B cell (primary cell): ENCODE measurements at regions not wholly inside any gene's neighbourhood (a gene's known extent, or its start where the extent isn't known, plus 50 kb on each side); places are given as distances from the start of the nearest gene placed in this dataset.

Experiments used
- CTCF ChIP-seq: fragments of 200-600 bp; IDR thresholded peaks from one replicate; pipeline ENCODE4 v1.8.0; 2022; ENCODE audit warnings: antibody characterized with exemption, mild to moderate bottlenecking
- EZH2 ChIP-seq: IDR thresholded peaks from 2 replicates; pipeline ENCODE4 v1.6.1; 2012; ENCODE audit warnings: borderline replicate concordance, low read depth, mild to moderate bottlenecking, moderate library complexity, low read length; ENCODE audit not compliant: insufficient read depth, poor library complexity, severe bottlenecking

- TF ChIP-seq CTCF (no peak), EZH2 (no peak)
Measured at GRCh38 chr4:123306769-123307168, 89.8 kb upstream of the SPRY1 start.
